Activated naive CD8-positive, alpha-beta T cell treated with anti-CD3 and anti-CD28 coated beads, Interleukin-2, amount 50 U/mL, for 24 hours (primary cell): ENCODE measurements at regions not wholly inside any gene's neighbourhood (a gene's known extent, or its start where the extent isn't known, plus 50 kb on each side); places are given as distances from the start of the nearest gene placed in this dataset.

ENCODE experiments used
- ATAC-seq: fragments of 150-1000 bp; cut with Tn5 transposase; one replicate; pipeline ENCODE4 v1.10.0; 2021
- DNase-seq: peaks from one replicate; pipeline ENCODE4 v3.0.0; 2021
- H3K27ac Mint-ChIP-seq: one replicate; pipeline ENCODE4 v1.8.0; 2021; ENCODE audit warnings: mild to moderate bottlenecking, mixed read lengths
- H3K27me3 Mint-ChIP-seq: one replicate; pipeline ENCODE4 v1.8.0; 2021; ENCODE audit warnings: mixed read lengths
- H3K36me3 Mint-ChIP-seq: one replicate; pipeline ENCODE4 v1.8.0; 2021; ENCODE audit warnings: low read depth, mixed read lengths
- H3K4me1 Mint-ChIP-seq: one replicate; pipeline ENCODE4 v1.8.0; 2021; ENCODE audit warnings: mixed read lengths
- H3K4me3 Mint-ChIP-seq: one replicate; pipeline ENCODE4 v1.8.0; 2021; ENCODE audit warnings: mild to moderate bottlenecking, moderate library complexity, mixed read lengths
- H3K9me3 Mint-ChIP-seq: one replicate; pipeline ENCODE4 v1.8.0; 2021; ENCODE audit warnings: mixed read lengths

GRCh38 chr1:69459244-69459643 is 108.5 kb upstream of the LRRC7 start:
- no peak for ATAC-seq
- no peaks in the 10 kb centered on the region for H3K4me1 Mint-ChIP-seq
- H3K4me3 Mint-ChIP-seq: no peak overlapping the region
- H3K27me3 Mint-ChIP-seq: no peaks in the 10 kb centered on the region
- H3K9me3 Mint-ChIP-seq: peaks cover 10% of the 10 kb centered on the region
- no peak for DNase-seq
- no peak overlapping the region for H3K27ac Mint-ChIP-seq
- no peaks in the 10 kb centered on the region for H3K36me3 Mint-ChIP-seq

- H3K36me3 Mint-ChIP-seq: no peaks in the 10 kb centered on the region
- H3K4me3 Mint-ChIP-seq: no peak overlapping the region
- H3K27ac Mint-ChIP-seq: no peak overlapping the region
- no peaks in the 10 kb centered on the region for H3K4me1 Mint-ChIP-seq
- ATAC-seq (no peak), DNase-seq (no peak)
- no peaks in the 10 kb centered on the region for H3K27me3 Mint-ChIP-seq
- H3K9me3 Mint-ChIP-seq: peaks cover 7% of the 10 kb centered on the region
These were observed 92.7 kb upstream of the LRRC7 start for GRCh38 chr1:69475021-69475420.

- no peaks in the 10 kb centered on the region for H3K4me1 Mint-ChIP-seq
- no peak overlapping the region for H3K27ac Mint-ChIP-seq
- H3K9me3 Mint-ChIP-seq: no peaks in the 10 kb centered on the region
- no peaks in the 10 kb centered on the region for H3K27me3 Mint-ChIP-seq
- no peaks in the 10 kb centered on the region for H3K36me3 Mint-ChIP-seq
- H3K4me3 Mint-ChIP-seq: no peak overlapping the region
- DNase-seq: no peak
- no peak for ATAC-seq
These were observed 88.0 kb upstream of the LRRC7 start for GRCh38 chr1:69479734-69480133.

- Mint-ChIP-seq H3K4me1 (no peaks in the 10 kb centered on the region), H3K27me3 (no peaks in the 10 kb centered on the region), H3K36me3 (no peaks in the 10 kb centered on the region), H3K9me3 (peaks cover 3% of the 10 kb centered on the region), H3K27ac (no peak overlapping the region), H3K4me3 (no peak overlapping the region)
- DNase-seq: no peak
- ATAC-seq: no peak
These were observed 84.5 kb upstream of the LRRC7 start for GRCh38 chr1:69483246-69483645.

GRCh38 chr1:69485616-69486015 is 82.1 kb upstream of the LRRC7 start:
- no peak overlapping the region for H3K27ac Mint-ChIP-seq
- no peak overlapping the region for H3K4me3 Mint-ChIP-seq
- ATAC-seq: no peak
- no peaks in the 10 kb centered on the region for H3K27me3 Mint-ChIP-seq
- no peaks in the 10 kb centered on the region for H3K4me1 Mint-ChIP-seq
- no peak for DNase-seq
- peaks cover 16% of the 10 kb centered on the region for H3K9me3 Mint-ChIP-seq
- no peaks in the 10 kb centered on the region for H3K36me3 Mint-ChIP-seq

GRCh38 chr1:69491416-69491815 is 76.3 kb upstream of the LRRC7 start:
- DNase-seq (no peak), ATAC-seq (no peak)
- H3K4me1 Mint-ChIP-seq: no peaks in the 10 kb centered on the region
- no peak overlapping the region for H3K27ac Mint-ChIP-seq
- no peaks in the 10 kb centered on the region for H3K36me3 Mint-ChIP-seq
- H3K4me3 Mint-ChIP-seq: no peak overlapping the region
- peaks cover 26% of the 10 kb centered on the region for H3K9me3 Mint-ChIP-seq
- H3K27me3 Mint-ChIP-seq: no peaks in the 10 kb centered on the region

GRCh38 chr1:69492286-69492685 is 75.4 kb upstream of the LRRC7 start:
- H3K4me1 Mint-ChIP-seq: no peaks in the 10 kb centered on the region

GRCh38 chr1:69494221-69494620 is 73.5 kb upstream of the LRRC7 start:
- no peak overlapping the region for H3K4me3 Mint-ChIP-seq
- H3K27ac Mint-ChIP-seq: no peak overlapping the region
- no peaks in the 10 kb centered on the region for H3K4me1 Mint-ChIP-seq
- ATAC-seq: no peak
- no peak for DNase-seq
- H3K36me3 Mint-ChIP-seq: no peaks in the 10 kb centered on the region
- H3K27me3 Mint-ChIP-seq: no peaks in the 10 kb centered on the region
- H3K9me3 Mint-ChIP-seq: peaks cover 16% of the 10 kb centered on the region

More at GRCh38 chr1:69492286-69492685, 75.4 kb upstream of the LRRC7 start:
- DNase-seq (no peak), ATAC-seq (no peak)
- H3K9me3 Mint-ChIP-seq: peaks cover 26% of the 10 kb centered on the region
- H3K4me3 Mint-ChIP-seq: no peak overlapping the region
- H3K36me3 Mint-ChIP-seq: no peaks in the 10 kb centered on the region
- no peaks in the 10 kb centered on the region for H3K27me3 Mint-ChIP-seq
- no peak overlapping the region for H3K27ac Mint-ChIP-seq

- Mint-ChIP-seq H3K36me3 (no peaks in the 10 kb centered on the region), H3K27ac (no peak overlapping the region), H3K9me3 (peaks cover 6% of the 10 kb centered on the region), H3K4me1 (no peaks in the 10 kb centered on the region), H3K27me3 (no peaks in the 10 kb centered on the region), H3K4me3 (no peak overlapping the region)
- ATAC-seq (no peak), DNase-seq (no peak)
These were observed 70.1 kb upstream of the LRRC7 start for GRCh38 chr1:69497441-69498221.

GRCh38 chr1:69498711-69499110 is 69.0 kb upstream of the LRRC7 start:
- no peaks in the 10 kb centered on the region for H3K27me3 Mint-ChIP-seq
- H3K4me3 Mint-ChIP-seq: no peak overlapping the region
- DNase-seq: no peak
- H3K4me1 Mint-ChIP-seq: no peaks in the 10 kb centered on the region
- H3K27ac Mint-ChIP-seq: no peak overlapping the region
- no peaks in the 10 kb centered on the region for H3K9me3 Mint-ChIP-seq
- H3K36me3 Mint-ChIP-seq: no peaks in the 10 kb centered on the region
- no peak for ATAC-seq

GRCh38 chr1:69499203-69499803 is 68.4 kb upstream of the LRRC7 start:
- H3K4me1 Mint-ChIP-seq: no peaks in the 10 kb centered on the region
- no peak overlapping the region for H3K27ac Mint-ChIP-seq
- no peaks in the 10 kb centered on the region for H3K36me3 Mint-ChIP-seq
- H3K9me3 Mint-ChIP-seq: no peaks in the 10 kb centered on the region
- DNase-seq (no peak), ATAC-seq (no peak)
- H3K4me3 Mint-ChIP-seq: no peak overlapping the region
- no peaks in the 10 kb centered on the region for H3K27me3 Mint-ChIP-seq

GRCh38 chr1:69502991-69503390 is 64.7 kb upstream of the LRRC7 start:
- no peaks in the 10 kb centered on the region for H3K36me3 Mint-ChIP-seq
- H3K27ac Mint-ChIP-seq: no peak overlapping the region
- DNase-seq (no peak), ATAC-seq (no peak)
- H3K4me3 Mint-ChIP-seq: no peak overlapping the region
- H3K9me3 Mint-ChIP-seq: no peaks in the 10 kb centered on the region
- no peaks in the 10 kb centered on the region for H3K4me1 Mint-ChIP-seq
- H3K27me3 Mint-ChIP-seq: no peaks in the 10 kb centered on the region

GRCh38 chr1:69504730-69505252 is 62.9 kb upstream of the LRRC7 start:
- H3K36me3 Mint-ChIP-seq: no peaks in the 10 kb centered on the region
- H3K27me3 Mint-ChIP-seq: no peaks in the 10 kb centered on the region
- no peak overlapping the region for H3K27ac Mint-ChIP-seq
- DNase-seq (no peak), ATAC-seq (no peak)
- no peaks in the 10 kb centered on the region for H3K9me3 Mint-ChIP-seq
- no peaks in the 10 kb centered on the region for H3K4me1 Mint-ChIP-seq
- H3K4me3 Mint-ChIP-seq: no peak overlapping the region

GRCh38 chr1:69506311-69506710 is 61.4 kb upstream of the LRRC7 start:
- no peak overlapping the region for H3K4me3 Mint-ChIP-seq
- no peak for DNase-seq
- H3K4me1 Mint-ChIP-seq: no peaks in the 10 kb centered on the region
- ATAC-seq: no peak
- H3K27ac Mint-ChIP-seq: no peak overlapping the region
- no peaks in the 10 kb centered on the region for H3K36me3 Mint-ChIP-seq
- H3K9me3 Mint-ChIP-seq: no peaks in the 10 kb centered on the region
- H3K27me3 Mint-ChIP-seq: no peaks in the 10 kb centered on the region

GRCh38 chr1:69506721-69507120 is 61.0 kb upstream of the LRRC7 start:
- Mint-ChIP-seq H3K27me3 (no peaks in the 10 kb centered on the region), H3K27ac (no peak overlapping the region), H3K36me3 (no peaks in the 10 kb centered on the region), H3K9me3 (no peaks in the 10 kb centered on the region), H3K4me1 (no peaks in the 10 kb centered on the region), H3K4me3 (no peak overlapping the region)
- no peak for ATAC-seq
- DNase-seq: no peak
